Calu3 (cell line): ENCODE measurements at regions not wholly inside any gene's neighbourhood (a gene's known extent, or its start where the extent isn't known, plus 50 kb on each side); places are given as distances from the start of the nearest gene placed in this dataset.

ENCODE experiments used
- BruUV-seq: library from RNA; stranded (reverse); fragments of 400-500 nt; replicated peaks from 2 replicates; lab custom pipeline; 2021; lab: Mats Ljungman, UMichigan
- CTCF ChIA-PET: fragments of 300-600 bp; sonication (Branson Sonifier 250); formaldehyde crosslinking; loops from one replicate; lab custom pipeline; 2022; ENCODE audit warnings: antibody characterized with exemption; lab: Charles Lee
- DNase-seq: peaks from one replicate; pipeline ENCODE4 v3.0.0; 2022
- H3K27ac Mint-ChIP-seq: one replicate; pipeline ENCODE4 v1.8.0; 2022; ENCODE audit warnings: mixed read lengths; ENCODE audit not compliant: unreplicated experiment
- H3K27me3 Mint-ChIP-seq: one replicate; pipeline ENCODE4 v1.8.0; 2022; ENCODE audit warnings: mixed read lengths; ENCODE audit not compliant: unreplicated experiment
- H3K36me3 Mint-ChIP-seq: one replicate; pipeline ENCODE4 v1.8.0; 2022; ENCODE audit warnings: mild to moderate bottlenecking, moderate library complexity, mixed read lengths; ENCODE audit not compliant: insufficient read depth, unreplicated experiment
- H3K4me1 Mint-ChIP-seq: one replicate; pipeline ENCODE4 v1.8.0; 2022; ENCODE audit warnings: mild to moderate bottlenecking, low read depth, mixed read lengths; ENCODE audit not compliant: unreplicated experiment
- H3K4me3 Mint-ChIP-seq: one replicate; pipeline ENCODE4 v1.8.0; 2022; ENCODE audit warnings: mild to moderate bottlenecking, low read depth, moderate library complexity, mixed read lengths; ENCODE audit not compliant: unreplicated experiment
- H3K9me3 Mint-ChIP-seq: one replicate; pipeline ENCODE4 v1.8.0; 2022; ENCODE audit warnings: low read depth, mixed read lengths; ENCODE audit not compliant: unreplicated experiment
- CTCF ChIP-seq: fragments of 200-600 bp; IDR thresholded peaks from one replicate; pipeline ENCODE4 v1.8.0; 2022; ENCODE audit warnings: antibody characterized with exemption; ENCODE audit not compliant: unreplicated experiment
- intact Hi-C: fragments of 100-400 bp; cut with micrococcal nuclease; formaldehyde crosslinking; loops from one replicate; pipeline ENCODE4 v1.10.0; 2022; ENCODE audit not compliant: unreplicated experiment

GRCh38 chr2:128815248-128815647 is 496.6 kb upstream of the HS6ST1 start:
- intact Hi-C loops, result no loop called here
- Mint-ChIP-seq H3K9me3 (peaks cover 2% of the 10 kb centered on the region), H3K27me3 (no peaks in the 10 kb centered on the region), H3K4me1 (no peaks in the 10 kb centered on the region), H3K4me3 (no peak overlapping the region), H3K27ac (no peak overlapping the region), H3K36me3 (no peaks in the 10 kb centered on the region)
- no peak for TF ChIP-seq CTCF
- no peak for DNase-seq
- CTCF ChIA-PET, result no interaction called here
- BruUV-seq, result no TSS peak

GRCh38 chr2:128817171-128817570 is 498.5 kb upstream of the HS6ST1 start:
- CTCF ChIA-PET, result no interaction called here
- no peak for DNase-seq
- no peaks in the 10 kb centered on the region for H3K36me3 Mint-ChIP-seq
- intact Hi-C loops, result no loop called here
- BruUV-seq, result no TSS peak
- no peak overlapping the region for H3K4me3 Mint-ChIP-seq
- TF ChIP-seq CTCF, result no peak
- H3K27me3 Mint-ChIP-seq, result peaks cover 2% of the 10 kb centered on the region
- H3K9me3 Mint-ChIP-seq, result no peaks in the 10 kb centered on the region
- H3K4me1 Mint-ChIP-seq, result no peaks in the 10 kb centered on the region
- H3K27ac Mint-ChIP-seq, result no peak overlapping the region

- CTCF ChIA-PET, result no interaction called here
- no peaks in the 10 kb centered on the region for H3K9me3 Mint-ChIP-seq
- no peak for DNase-seq
- no peak for TF ChIP-seq CTCF
- intact Hi-C loops, result no loop called here
- H3K4me3 Mint-ChIP-seq, result no peak overlapping the region
- no peak overlapping the region for H3K27ac Mint-ChIP-seq
- no peaks in the 10 kb centered on the region for H3K36me3 Mint-ChIP-seq
- H3K27me3 Mint-ChIP-seq, result peaks cover 8% of the 10 kb centered on the region
- no peaks in the 10 kb centered on the region for H3K4me1 Mint-ChIP-seq
- BruUV-seq, result no TSS peak
Observed at GRCh38 chr2:128817813-128818212, 499.1 kb upstream of the HS6ST1 start.

- Mint-ChIP-seq H3K4me3 (no peak overlapping the region), H3K27ac (no peak overlapping the region), H3K4me1 (no peaks in the 10 kb centered on the region), H3K36me3 (no peaks in the 10 kb centered on the region), H3K27me3 (peaks cover 12% of the 10 kb centered on the region), H3K9me3 (no peaks in the 10 kb centered on the region)
- no peak for DNase-seq
- no TSS peak for BruUV-seq
- intact Hi-C loops, result no loop called here
- TF ChIP-seq CTCF, result no peak
- CTCF ChIA-PET, result no interaction called here
Observed at GRCh38 chr2:128818248-128818647, 499.6 kb upstream of the HS6ST1 start.
